HG02884 (cell line): ENCODE measurements at regions not wholly inside any gene's neighbourhood (a gene's known extent, or its start where the extent isn't known, plus 50 kb on each side); places are given as distances from the start of the nearest gene placed in this dataset.

Source experiments
- ATAC-seq: cut with Tn5 transposase; IDR thresholded peaks from one replicate; pipeline ENCODE4 v1.9.1; 2021; ENCODE audit warnings: mild to moderate bottlenecking, moderate library complexity; ENCODE audit not compliant: unreplicated experiment

DNA sequence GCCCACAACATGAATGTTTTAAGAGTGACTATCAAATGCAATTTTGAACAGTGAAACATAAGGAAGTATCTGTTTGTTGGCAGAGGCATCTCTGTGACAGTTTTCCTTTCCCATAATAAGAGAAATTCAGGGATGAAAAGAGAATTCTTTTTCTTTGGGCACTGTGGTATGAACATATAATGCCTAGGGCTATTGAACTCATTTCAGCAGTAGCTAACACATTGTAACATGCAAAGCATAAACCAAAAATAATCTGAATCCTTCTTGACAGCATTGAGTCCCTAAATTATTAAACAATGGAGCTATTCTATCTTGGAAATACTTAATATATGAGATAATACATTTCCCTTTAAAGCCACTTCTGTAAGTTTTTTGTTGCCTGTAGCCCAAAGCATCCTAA is 633.0 kb upstream of the B3GALT2 start:
- no peak for ATAC-seq

DNA sequence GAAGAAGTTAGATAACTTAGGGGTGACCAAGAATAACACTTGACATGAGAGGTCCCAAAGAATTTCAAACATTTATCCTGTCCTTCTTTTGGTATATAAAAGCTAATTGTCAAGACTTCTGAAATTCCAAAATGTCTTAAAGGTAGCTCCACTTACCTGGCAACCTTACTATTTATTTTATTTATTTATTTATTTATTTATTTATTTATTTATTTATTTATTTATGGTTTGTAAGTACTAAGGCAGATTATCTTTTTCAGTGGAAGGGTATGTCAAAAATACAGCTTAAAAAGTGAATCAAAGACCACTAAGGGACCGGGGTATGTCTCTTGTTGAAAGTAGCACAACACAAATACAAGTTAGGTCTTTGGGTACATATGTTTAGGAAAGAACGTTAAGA is 620.8 kb upstream of the B3GALT2 start:
- no peak for ATAC-seq

DNA sequence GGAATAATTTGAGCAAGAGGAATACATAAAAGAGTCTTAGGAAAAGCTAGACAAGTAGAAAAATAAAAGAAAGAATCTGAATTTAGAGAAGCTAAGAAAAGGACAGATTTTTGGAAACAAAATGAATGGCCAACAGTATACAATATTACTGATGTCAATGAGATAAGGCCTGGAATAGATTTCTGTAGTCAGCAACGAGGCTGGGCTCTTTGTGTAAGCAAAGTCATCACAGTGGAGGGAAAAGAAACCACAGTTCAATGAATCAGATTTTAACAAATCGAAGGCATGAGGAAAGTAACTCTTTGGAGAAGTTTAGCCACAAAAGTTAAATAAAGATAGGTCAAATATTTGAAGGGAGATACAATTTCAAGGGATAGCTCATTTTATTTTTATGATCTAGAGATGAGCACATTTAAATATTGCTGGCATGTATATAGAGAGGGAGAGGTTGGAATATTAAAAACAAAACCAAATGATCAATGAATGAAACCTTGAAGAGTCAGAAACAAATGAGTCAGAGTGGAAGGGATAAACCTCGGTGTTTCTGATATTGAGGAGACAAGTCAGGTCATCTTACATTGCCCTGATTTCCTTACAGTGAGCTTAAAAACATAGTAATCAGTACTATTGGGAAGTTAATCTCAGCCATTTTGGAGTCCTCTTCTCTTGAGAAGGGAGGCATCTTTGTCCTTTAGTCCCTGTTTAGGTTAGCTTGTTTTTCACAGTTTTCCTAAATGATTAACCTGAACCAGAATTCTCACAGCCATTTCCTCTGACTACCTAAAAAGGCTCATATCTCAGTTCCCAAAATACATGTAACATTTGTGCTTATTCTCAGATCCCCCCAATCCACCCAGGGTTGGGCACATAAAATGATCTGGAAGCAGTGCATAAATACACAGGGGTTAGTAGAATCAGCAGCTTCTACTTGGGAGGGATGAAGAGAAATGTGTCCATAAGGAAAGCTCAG is 620.0 kb upstream of the B3GALT2 start:
- no peak for ATAC-seq

DNA sequence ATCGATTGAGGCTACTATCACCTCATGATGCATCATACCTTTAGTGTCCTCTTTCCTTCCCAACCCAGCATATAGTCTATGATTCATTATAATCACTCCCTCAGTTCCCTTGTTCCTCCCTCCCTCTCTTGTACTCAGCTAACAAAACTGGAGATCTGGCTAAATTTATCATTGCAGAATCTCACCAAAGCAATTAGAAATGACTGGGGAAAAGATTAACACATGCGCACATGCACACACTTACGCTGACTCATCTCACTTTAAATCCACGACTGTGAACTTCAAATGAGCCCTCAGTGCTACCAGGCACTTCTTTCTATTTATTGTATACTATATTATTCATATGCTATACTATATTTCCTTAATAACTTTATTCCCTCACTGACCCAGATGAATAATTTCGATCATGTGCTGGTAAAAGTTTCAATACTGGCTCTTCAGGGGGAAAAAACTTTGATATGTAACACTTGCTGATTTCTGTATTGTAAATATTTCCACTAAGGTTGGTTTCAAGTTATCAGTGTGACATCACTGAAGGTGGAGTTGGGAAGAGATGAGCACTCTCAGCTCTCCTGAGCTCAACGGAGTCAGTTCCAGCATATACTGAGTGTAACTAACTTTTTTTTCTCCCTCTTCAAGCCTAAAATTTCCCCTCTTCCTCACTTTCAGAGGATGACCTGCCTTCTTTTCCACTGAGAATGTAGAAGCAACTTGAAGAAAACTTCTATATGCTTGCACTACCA is 613.7 kb upstream of the B3GALT2 start:
- no peak for ATAC-seq

DNA sequence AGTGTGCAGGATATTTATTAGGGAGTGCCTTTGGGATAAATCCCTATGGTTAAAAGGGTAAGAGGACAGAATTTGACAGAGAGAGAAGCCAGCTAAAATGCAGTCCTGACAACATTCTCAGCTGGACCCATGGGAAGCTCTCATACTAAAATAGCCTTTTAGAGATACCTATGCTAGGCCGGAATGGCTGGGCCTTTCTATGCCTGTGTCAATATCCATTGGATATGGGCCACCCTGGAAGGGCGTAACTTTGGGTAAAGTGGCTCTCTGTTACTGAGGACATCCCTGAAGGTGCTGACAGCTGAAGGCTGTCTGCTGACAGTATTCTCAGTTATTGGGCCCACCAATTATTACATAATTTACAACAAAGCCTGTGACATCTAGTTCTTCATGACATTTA is 613.0 kb upstream of the B3GALT2 start:
- no peak for ATAC-seq

DNA sequence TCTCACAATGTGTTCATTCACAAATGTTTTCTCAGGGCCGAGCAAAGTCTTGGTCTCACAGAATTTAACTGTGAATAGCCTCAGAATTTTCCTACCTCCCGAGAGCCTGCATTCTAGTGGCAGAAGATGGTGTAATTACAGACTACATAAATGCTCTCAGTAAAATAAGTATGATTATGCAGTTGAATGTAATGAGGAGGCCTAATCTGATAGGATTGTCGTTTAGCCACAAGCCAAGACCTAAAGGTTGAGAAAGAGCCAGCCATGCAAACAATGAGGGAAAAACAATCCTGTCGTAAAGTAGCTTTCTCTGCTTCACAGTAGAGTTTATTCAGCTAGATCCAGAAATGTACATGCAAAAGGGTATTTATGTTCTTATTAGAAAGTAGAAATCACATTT is 607.8 kb upstream of the B3GALT2 start:
- ATAC-seq, result no peak

DNA sequence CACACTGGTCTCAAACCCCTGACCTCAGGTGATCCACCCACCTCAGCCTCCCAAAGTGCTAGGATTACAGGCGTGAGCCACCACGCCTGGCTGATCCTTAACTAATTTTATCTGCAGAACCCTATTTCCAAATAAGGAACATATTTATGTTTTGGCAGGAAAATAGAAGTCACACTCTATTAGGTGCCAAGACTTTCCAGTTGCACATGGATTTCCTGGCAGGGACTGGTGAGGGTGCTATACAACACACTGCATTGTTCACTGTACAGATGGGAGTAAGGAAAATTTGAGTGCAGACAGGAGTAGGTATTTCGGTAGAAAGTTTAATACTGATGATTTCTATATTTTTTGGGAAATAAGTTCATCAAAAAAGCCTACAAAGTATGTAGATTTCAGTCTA is 605.3 kb upstream of the B3GALT2 start:
- ATAC-seq, result no peak

DNA sequence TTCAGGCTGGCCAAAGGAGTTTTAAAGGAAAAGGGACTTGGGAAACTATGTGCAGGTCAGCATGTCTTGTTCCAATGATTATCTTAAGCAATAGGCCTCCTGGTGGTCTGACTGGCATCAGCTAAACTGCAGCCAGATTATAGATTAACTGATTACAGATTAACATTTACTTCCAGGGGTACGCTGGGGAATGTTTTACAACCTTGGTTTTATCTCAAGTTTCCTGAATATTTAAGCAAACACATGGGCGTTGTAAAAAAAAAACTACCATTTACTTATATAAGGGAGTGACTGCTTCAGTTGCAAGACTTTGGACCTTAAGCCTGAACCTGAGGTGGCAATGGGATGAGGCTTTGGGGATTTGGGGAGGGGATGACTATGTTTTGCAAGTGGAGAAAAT is 600.6 kb upstream of the B3GALT2 start:
- ATAC-seq, result no peak

DNA sequence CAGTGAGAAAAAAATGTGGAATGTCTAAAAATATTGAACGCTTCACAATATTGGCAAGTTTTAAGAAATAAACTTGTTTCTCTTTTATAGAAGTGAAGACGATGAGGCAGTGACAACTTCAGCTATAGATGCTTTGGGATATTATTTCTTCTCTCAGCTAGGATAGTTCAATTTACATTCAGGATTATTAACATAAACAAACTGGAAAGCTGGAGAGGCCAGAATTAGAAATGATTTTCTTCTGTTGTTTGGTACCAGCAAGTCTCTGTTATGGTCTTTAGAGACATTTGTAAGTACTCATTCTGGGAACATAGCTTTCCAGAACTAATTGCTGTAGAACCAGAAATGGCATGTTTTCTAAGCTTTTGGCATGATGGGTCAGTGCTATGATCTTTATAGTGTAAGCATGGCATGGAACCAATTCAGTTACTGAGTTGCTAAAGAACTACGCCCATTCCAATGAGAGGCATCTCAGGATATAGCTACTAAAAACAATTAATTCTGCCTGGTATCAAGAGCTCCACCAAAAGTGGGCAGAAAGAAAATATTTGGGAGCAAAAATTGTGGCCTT is 599.5 kb upstream of the B3GALT2 start:
- ATAC-seq, result no peak

DNA sequence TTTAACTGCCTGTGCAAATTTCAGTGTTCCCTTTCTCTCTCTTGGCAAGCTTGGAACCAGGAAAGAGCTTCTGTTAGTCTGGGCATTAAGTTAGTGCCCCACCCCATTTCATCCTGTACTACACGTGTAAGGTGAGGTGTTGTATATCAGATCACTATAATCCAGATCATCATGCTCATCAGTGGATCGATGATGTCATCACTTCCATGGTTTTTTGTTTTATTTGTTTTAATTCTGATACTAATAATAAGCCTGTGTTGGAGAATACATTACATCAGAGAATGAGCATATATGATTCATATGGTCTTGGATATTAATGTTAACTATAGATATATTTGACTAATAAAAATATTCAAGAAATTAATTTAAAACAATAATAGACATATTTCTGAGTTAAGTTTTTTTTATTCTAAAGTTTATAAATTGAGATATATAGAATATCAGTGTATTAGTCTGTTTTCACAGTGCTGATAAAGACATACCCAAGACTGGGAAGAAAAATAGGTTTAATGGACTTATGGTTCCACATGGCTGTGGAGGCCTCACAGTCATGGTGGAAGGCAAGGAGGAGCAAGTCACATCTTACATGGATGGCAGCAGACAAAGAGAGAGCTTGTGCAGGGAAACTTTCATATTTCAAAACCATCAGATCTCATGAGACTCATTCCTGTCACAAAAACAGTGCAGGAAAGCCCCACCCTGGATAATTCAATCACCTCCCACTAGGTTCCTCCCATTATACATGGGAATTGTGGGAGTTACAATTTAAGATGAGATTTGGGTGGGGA is 588.3 kb upstream of the B3GALT2 start:
- ATAC-seq, result no peak

DNA sequence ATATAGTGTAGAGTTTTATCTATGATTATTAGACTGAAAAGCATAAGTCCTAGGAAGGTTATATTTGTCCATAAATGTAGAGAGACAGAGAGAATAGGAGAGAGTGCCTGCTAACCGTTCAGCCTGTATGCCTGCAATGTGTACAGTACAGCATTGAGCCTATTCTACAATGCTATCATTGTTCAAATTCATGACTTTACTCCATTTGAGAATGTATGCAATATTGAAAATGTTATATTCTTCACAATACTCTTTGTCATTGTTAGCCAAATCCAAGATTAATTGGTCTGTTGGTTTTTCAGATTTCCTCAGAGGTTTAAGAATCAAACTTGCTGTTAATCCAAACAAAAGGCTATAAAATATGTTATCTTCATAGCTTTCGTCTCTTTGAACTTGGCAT is 585.2 kb upstream of the B3GALT2 start:
- no peak for ATAC-seq

DNA sequence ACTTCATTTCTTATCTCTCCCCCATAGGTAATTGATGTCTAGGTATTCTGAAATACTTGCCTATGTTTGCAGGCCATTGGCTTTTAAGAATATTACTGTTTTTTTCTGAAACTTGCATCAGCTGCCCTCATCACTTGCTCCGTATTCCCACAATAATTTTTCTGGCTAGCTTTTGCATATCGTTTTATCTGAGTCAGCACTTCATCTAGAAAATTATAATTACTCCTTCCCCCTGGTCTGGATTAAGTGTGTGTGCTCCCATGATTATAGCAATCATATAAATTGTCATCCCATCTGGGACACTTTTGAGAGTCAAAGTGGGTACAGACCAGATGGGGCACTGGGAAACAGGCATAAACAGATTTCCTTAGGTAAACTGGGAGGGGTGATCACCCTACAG is 583.2 kb upstream of the B3GALT2 start:
- ATAC-seq, result no peak

DNA sequence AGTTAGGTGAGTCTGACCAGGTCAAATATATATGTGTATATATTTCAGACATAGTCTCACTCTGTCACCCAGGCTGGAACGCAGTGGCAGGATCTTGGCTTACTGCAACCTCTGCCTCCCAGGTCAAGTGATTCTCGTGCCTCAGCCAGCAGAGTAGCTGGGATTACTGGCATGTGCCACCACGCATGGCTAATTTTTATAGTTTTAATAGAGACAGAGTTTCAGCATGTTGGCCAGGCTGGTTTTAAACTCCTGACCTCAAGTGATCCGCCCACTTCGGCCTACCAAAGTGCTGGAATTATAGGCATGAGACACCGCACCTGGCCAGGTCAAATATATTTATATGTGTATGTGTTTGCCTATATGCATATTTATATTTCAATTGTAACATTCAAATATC is 581.5 kb upstream of the B3GALT2 start:
- ATAC-seq, result no peak

DNA sequence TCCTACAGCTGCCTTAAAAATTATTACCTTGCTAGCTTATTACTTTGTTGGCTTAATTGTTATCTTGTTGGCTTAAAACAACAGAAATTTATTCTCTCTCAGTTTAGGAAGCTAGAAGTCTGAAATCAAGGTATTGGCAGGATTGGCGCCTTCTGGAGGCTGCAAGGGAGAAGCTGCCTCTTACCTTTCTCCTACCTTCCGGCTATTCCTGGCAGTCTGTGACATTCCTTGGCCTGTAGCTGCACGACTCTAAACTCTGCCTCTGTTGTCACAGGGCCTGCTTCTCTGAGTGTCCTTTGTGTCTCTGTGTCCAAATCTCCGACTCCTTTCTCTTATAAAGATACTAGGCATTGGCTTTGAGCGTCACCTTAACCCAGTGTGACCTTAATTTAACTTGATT is 579.9 kb upstream of the B3GALT2 start:
- ATAC-seq, result no peak

DNA sequence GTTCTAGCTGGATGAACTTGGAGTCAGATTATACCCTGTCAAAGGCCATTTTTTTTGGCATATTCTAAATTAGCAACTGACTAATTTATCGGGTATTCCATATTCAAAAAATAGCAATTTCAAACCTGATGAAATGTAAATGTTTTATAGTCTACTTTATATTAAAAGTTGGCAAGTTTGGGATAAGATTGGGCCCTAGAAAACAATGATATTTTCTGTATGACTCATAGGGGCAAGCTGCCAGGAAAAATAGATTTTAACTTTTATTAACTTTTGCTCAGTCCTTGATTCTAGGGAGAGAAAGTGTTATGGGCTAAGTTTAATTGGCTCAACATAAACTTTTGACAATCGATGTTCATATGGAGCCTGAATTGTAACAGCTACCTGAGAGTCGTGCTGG is 576.9 kb upstream of the B3GALT2 start:
- ATAC-seq, result no peak

DNA sequence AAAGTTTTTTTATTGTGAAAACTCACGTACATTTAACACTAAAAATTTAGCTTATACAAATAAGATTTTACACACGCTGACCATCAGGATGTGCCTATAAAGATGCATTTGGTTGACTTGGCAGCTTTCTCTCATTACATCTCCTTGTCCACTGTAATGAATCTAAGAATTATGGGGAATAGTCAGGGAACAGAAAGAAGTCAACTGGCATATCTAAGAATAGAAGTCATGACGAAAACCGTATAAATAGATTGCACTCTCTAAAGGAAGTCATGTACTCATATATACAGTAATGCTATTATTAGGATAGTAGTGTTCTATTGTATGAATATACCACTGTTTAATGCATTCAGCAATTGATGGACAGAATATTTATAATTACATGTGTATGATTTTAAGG is 575.8 kb upstream of the B3GALT2 start:
- no peak for ATAC-seq

DNA sequence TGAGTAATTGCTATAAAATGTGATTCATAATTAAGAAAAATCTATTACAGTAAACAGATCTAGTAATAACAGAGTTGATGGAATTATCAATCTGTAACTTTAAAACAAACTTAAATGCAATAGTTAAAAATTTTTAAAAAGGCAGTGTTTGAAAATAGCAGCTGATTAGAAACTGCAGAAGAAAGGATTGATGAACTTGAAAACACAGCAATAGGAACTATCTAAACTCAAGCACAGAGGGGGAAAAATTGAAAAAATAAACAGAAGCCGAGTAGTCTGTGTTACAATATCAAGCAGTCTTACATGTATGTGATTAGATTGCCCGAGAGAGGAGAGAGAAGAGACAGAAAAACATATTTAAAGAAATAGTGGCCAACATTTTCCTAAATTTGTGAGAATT is 569.0 kb upstream of the B3GALT2 start:
- ATAC-seq, result no peak

DNA sequence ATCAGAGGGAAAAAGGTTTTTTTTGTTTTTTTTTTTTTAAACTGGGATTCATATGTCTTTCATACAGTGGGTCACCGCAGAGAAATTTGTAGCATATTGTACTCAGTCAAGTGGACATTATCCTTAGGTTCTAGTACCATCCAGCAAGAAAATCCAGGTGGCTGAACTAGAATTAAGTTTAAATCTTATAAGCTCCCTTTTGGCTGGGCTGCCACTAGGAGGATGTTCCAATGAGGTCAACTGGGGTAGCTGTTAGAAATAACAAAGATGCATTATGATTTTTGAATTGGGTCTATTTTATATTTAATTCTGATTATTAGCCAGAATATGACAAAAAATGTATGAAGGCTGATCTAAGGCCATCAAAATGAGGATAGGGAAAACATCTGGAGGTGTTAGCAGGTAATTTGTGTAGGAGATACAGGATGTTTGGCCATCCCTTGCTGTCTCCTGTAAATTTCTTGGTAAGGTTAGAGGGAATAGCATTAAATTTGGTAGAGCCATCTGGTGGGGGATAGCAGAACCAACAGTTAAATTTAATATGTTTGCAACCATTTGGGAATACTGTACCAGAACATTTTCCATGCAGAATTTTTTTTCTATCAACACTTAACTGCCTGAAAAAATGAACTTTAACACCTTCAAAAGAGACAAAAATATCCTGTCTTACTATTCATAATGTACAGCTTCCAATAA is 568.5 kb upstream of the B3GALT2 start:
- no peak for ATAC-seq

DNA sequence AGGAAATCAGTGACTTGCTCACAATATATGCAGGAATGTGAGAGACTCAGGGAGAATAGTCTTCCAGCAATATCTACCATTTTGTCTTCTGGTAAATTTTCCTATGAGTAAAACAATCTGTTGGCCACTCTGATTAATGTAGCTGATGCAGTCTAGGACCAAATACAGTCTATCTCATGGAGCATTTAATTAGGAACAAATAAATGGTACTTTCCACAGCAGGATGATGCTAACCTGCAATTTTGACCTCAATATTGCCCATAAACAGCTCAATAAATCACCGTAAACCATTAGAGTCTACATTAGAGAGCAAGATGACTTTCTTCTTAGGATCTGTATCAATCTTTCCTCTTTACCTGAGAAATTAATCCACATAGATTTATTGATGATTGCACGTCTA is 567.7 kb upstream of the B3GALT2 start:
- ATAC-seq, result no peak

DNA sequence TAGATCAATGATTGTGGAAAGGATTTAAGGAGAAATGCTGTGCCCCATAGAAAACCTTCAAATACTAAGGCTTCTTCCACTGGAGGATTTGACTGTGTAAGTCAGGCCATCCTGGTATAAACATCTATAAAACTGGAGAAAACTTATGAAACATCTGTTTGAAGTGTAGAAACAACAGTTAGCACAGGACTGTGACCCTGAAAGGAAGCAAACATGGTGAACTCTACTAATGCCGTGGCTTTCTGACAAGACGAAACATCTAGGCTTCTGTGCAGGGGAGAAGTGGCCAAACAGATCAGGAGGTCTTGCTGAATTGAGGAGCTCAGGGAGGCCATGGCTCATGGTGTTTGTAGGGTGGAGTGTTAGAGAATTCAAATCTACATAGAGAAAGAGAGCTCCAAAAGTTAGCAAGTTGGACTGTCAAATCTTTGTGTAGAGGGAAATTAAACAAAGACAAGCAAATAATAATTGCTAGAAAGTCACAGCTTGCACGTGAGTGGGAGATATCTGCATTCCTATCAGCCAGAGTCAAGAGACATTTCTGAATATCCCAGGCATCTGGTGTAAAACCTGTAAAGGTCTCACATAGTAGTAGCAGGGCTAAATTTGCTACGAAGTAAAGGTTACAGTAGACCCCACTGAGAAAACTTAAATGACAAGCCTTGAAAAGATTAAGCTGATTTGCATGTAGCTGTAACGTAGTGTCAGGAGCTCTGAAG is 566.8 kb upstream of the B3GALT2 start:
- no peak for ATAC-seq
